Skeletal muscle tissue (tissue), 3 donors: ENCODE measurements at regions not wholly inside any gene's neighbourhood (a gene's known extent, or its start where the extent isn't known, plus 50 kb on each side); places are given as distances from the start of the nearest gene placed in this dataset.

Source experiments
- H3K27ac ChIP-seq: one replicate; pipeline ENCODE4 v1.7.0; 2013; ENCODE audit warnings: mild to moderate bottlenecking, low read depth, low read length, inconsistent platforms
- H3K27me3 ChIP-seq, 3 donors: one replicate each; pipeline ENCODE4 v1.7.0; 2013; ENCODE audit warnings: low read length in 3 of 3; ENCODE audit not compliant: control insufficient read depth in 3 of 3, insufficient read depth in 3 of 3
- H3K36me3 ChIP-seq, 3 donors: one replicate each; pipeline ENCODE4 v1.7.0; 2013; ENCODE audit warnings: low read length in 3 of 3; ENCODE audit not compliant: control insufficient read depth in 3 of 3, insufficient read depth in 3 of 3
- H3K4me1 ChIP-seq, 3 donors: one replicate each; pipeline ENCODE4 v1.7.0; 2013; ENCODE audit warnings: low read length in 3 of 3, mild to moderate bottlenecking in 3 of 3; ENCODE audit not compliant: control insufficient read depth in 3 of 3, insufficient read depth in 3 of 3
- H3K4me3 ChIP-seq, 3 donors: one replicate each; pipeline ENCODE4 v1.7.0; 2013; ENCODE audit warnings: low read length in 3 of 3
- H3K9ac ChIP-seq, 3 donors: one replicate each; pipeline ENCODE4 v1.7.0; 2013; ENCODE audit warnings: low read length in 3 of 3, mild to moderate bottlenecking in 3 of 3, moderate library complexity in 2 of 3, low read depth in 1 of 3
- H3K9me3 ChIP-seq, 3 donors: one replicate each; pipeline ENCODE4 v1.7.0; 2013; ENCODE audit warnings: low read length in 3 of 3; ENCODE audit not compliant: control insufficient read depth in 3 of 3
- donor health status: Osteomylitis.

DNA sequence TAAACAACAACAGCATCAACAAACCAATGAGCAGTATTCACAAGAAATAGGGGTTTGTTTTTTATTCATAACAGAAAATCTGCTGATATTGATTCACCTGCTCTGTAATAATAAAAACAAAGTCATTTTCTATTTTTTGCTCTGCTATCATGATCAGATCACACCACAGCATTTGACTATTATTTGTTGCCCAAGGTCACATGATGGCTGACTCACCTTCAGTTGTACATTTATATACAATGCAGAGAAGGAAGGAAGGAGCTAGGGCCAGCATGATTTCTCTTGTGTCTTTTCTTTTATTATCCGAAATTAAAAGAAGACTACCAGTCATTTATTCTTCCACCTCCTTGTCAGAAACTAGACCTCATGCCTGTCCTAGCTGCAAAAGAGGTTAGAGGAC, 1427.7 kb upstream of the CELF4 start:
- H3K4me1 ChIP-seq, result no peaks in the 10 kb centered on the region
- no peak overlapping the region for H3K27ac ChIP-seq
- H3K27me3 ChIP-seq, result no peaks in the 10 kb centered on the region
- no peaks in the 10 kb centered on the region for H3K9me3 ChIP-seq
- H3K36me3 ChIP-seq, result no peaks in the 10 kb centered on the region
- H3K9ac ChIP-seq, result no peak overlapping the region
- no peak overlapping the region for H3K4me3 ChIP-seq

DNA sequence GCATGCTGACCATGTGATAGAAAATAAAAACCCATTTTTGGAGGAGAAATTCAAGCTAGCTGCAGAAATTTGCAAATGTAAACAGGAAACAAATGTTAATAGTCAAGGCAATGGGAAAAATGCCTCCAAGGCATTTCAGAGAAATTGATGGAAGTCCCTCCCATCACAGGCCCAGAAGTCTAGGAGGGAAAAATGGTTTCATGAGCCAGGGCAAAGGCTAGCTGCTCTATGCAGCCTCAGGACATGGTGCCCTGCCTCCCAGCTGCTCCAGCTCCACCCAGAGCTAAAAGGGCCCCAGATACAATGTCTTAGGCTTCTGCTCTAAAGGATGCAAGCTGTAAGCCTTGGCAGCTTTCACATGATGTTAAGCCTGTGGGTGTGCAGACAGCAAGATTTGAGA, 1419.4 kb upstream of the CELF4 start:
- Histone ChIP-seq H3K9ac (no peak overlapping the region), H3K9me3 (no peaks in the 10 kb centered on the region), H3K27ac (no peak overlapping the region), H3K36me3 (no peaks in the 10 kb centered on the region), H3K4me3 (no peak overlapping the region), H3K4me1 (no peaks in the 10 kb centered on the region), H3K27me3 (no peaks in the 10 kb centered on the region)

DNA sequence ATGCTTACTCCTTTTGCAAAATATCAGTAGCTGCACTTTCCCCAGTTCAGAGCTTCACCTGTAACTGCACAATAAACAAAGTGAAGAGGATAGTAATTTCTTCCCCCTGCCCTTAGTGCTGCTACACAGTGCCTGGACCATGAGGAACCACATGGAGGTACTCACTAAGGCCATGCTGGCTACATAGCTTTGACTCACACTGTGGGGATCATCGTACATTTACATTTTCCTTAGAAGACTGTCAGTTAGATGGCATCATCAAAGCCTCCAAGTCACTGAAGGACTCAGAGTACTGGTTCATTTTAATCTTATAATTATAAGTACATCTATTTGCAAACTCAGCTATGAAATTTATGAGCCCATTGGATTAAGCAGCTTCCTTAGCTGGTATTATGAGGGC, 1416.5 kb upstream of the CELF4 start:
- Histone ChIP-seq H3K36me3 (no peaks in the 10 kb centered on the region), H3K27ac (no peak overlapping the region), H3K9ac (no peak overlapping the region), H3K27me3 (no peaks in the 10 kb centered on the region), H3K4me3 (no peak overlapping the region), H3K4me1 (no peaks in the 10 kb centered on the region), H3K9me3 (no peaks in the 10 kb centered on the region)

DNA sequence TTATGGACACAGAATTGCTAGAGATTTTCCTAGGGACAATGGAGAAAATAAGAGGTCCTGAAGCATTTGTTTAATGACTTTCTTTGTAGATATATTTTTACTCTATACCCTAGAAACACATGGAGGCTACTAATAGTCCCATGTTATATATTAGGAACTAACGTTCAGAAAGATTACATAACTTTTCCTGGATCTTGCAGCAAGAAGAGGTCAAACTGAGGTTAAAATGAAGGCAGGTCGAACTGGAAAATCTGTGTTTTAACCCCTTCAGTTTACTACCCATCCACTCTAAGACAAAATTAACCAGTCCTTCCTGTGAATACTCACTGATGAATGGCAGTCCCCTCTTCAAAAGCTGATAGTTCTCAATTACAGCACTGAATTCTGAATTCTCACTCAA, 1415.8 kb upstream of the CELF4 start:
- H3K4me3 ChIP-seq, result no peak overlapping the region
- no peak overlapping the region for H3K27ac ChIP-seq
- H3K4me1 ChIP-seq, result no peaks in the 10 kb centered on the region
- H3K36me3 ChIP-seq, result no peaks in the 10 kb centered on the region
- no peaks in the 10 kb centered on the region for H3K9me3 ChIP-seq
- no peak overlapping the region for H3K9ac ChIP-seq
- H3K27me3 ChIP-seq, result no peaks in the 10 kb centered on the region

GRCh38 chr18:38980420-38980819, 1414.8 kb upstream of the CELF4 start:
- no peak overlapping the region for H3K9ac ChIP-seq
- H3K27me3 ChIP-seq, result no peaks in the 10 kb centered on the region
- no peaks in the 10 kb centered on the region for H3K9me3 ChIP-seq
- H3K4me1 ChIP-seq, result no peaks in the 10 kb centered on the region
- H3K36me3 ChIP-seq, result no peaks in the 10 kb centered on the region
- H3K27ac ChIP-seq, result no peak overlapping the region
- H3K4me3 ChIP-seq, result no peak overlapping the region

- Histone ChIP-seq H3K36me3 (no peaks in the 10 kb centered on the region), H3K4me3 (no peak overlapping the region), H3K27me3 (no peaks in the 10 kb centered on the region), H3K4me1 (no peaks in the 10 kb centered on the region), H3K9ac (no peak overlapping the region), H3K9me3 (peaks cover 0 to 2% (median 0%) of the 10 kb centered on the region in 3 donors), H3K27ac (no peak overlapping the region)
Measured at GRCh38 chr18:38972571-38972970, 1407.0 kb upstream of the CELF4 start.

- H3K9me3 ChIP-seq, result peaks cover 0 to 2% (median 0%) of the 10 kb centered on the region in 3 donors
- no peaks in the 10 kb centered on the region for H3K27me3 ChIP-seq
- no peak overlapping the region for H3K27ac ChIP-seq
- H3K9ac ChIP-seq, result no peak overlapping the region
- H3K4me3 ChIP-seq, result no peak overlapping the region
- no peaks in the 10 kb centered on the region for H3K4me1 ChIP-seq
- no peaks in the 10 kb centered on the region for H3K36me3 ChIP-seq
Measured at GRCh38 chr18:38971881-38972280, 1406.3 kb upstream of the CELF4 start.

DNA sequence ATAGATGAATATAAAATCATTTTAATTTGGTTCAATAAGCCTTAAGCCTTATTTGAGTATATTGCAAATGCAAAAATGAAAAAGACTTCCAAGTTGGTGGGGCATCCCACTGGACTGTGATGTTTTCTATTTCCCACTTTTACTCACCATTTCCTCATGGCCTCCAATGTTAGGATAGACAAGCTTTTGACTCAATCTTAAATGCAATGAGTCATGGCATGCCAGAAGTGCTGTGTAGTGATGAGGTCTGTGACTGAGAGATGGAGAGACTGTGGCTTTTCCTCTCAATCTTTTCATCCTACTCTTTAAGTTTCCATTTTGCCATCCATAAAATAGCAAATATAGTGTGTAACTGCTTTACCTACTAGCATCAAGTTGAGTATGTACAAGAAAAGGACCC, 1401.2 kb upstream of the CELF4 start:
- Histone ChIP-seq H3K27me3 (no peaks in the 10 kb centered on the region), H3K36me3 (no peaks in the 10 kb centered on the region), H3K27ac (no peak overlapping the region)

GRCh38 chr18:38963943-38964660, 1398.5 kb upstream of the CELF4 start:
- Histone ChIP-seq H3K36me3 (no peaks in the 10 kb centered on the region), H3K9ac (no peak overlapping the region), H3K9me3 (no peaks in the 10 kb centered on the region), H3K4me1 (no peaks in the 10 kb centered on the region), H3K27ac (no peak overlapping the region), H3K4me3 (no peak overlapping the region), H3K27me3 (no peaks in the 10 kb centered on the region)

More for the DNA sequence above, 1401.2 kb upstream of the CELF4 start:
- Histone ChIP-seq H3K9ac (no peak overlapping the region), H3K4me1 (no peaks in the 10 kb centered on the region), H3K4me3 (no peak overlapping the region), H3K9me3 (no peaks in the 10 kb centered on the region)

DNA sequence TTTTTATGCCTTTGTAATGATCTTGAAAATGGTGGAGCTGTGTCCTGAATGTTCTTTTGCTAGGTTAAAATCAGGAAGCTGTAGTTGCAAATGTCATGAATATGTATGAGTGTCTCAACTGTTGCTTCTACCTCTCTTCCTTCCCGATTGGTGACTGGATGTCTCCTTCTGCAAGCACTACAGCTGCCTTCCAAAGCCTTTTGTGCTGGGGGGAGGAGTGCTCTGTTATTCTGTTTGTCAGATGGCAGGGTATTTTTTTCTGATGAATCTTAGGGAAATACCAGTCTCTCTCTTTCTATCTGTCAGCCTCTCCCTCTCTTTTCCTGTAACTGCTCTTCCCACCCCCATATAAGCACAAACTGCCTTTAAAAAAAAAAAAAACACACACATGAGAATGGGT, 1396.3 kb upstream of the CELF4 start:
- H3K36me3 ChIP-seq, result no peaks in the 10 kb centered on the region
- H3K27ac ChIP-seq, result no peak overlapping the region
- H3K9me3 ChIP-seq, result no peaks in the 10 kb centered on the region
- no peaks in the 10 kb centered on the region for H3K4me1 ChIP-seq
- H3K9ac ChIP-seq, result no peak overlapping the region
- H3K27me3 ChIP-seq, result no peaks in the 10 kb centered on the region
- no peak overlapping the region for H3K4me3 ChIP-seq
